GM12878 (cell line): ENCODE measurements at regions not wholly inside any gene's neighbourhood (a gene's known extent, or its start where the extent isn't known, plus 50 kb on each side); places are given as distances from the start of the nearest gene placed in this dataset.

Experiments
- ATAC-seq: fragments of 200-7000 bp; cut with Tn5 transposase; 3 replicates; pipeline ENCODE4 v1.9.1; 2020; ENCODE audit warnings: mild to moderate bottlenecking, moderate library complexity
- BruUV-seq: library from RNA; stranded (reverse); fragments of 400-500 nt; replicated peaks from 2 replicates; lab custom pipeline; 2021; lab: Mats Ljungman, UMichigan
- CTCF ChIA-PET: fragments of 300-600 bp; sonication (Branson Sonifier 250); formaldehyde crosslinking; extraction: SDS; loops from one replicate; lab custom pipeline; 2021; ENCODE audit warnings: inconsistent platforms; lab: Yijun Ruan, JAX
- POLR2A ChIA-PET: fragments of 350-600 bp; formaldehyde crosslinking; extraction: SDS; loops from one replicate; lab custom pipeline; 2021; ENCODE audit warnings: inconsistent platforms; lab: Charles Lee
- RAD21 ChIA-PET: fragments of 300-600 bp; sonication (Branson Sonifier 250); formaldehyde crosslinking; loops from one replicate; lab custom pipeline; 2023; ENCODE audit warnings: antibody characterized with exemption; ENCODE audit not compliant: unreplicated experiment; lab: Charles Lee
- SMC1A ChIA-PET: fragments of 300-600 bp; sonication (Branson Sonifier 250); formaldehyde crosslinking; loops from one replicate; lab custom pipeline; 2023; ENCODE audit not compliant: unreplicated experiment, uncharacterized antibody; lab: Charles Lee
- DNase-seq: peaks from one replicate; pipeline ENCODE4 v3.0.0-alpha.2; 2011; ENCODE audit warnings: low read depth, low spot score
- FAIRE-seq: peaks from 3 replicates; lab custom pipeline; 2011; peaks lifted over from hg19 to GRCh38; lab: Jason Lieb, UNC
- H2AFZ ChIP-seq: 2 replicates; pipeline ENCODE4 v1.6.0; 2011; ENCODE audit warnings: low read depth, low read length, control low read depth; ENCODE audit not compliant: control insufficient read depth
- H3K27ac ChIP-seq: 2 replicates; pipeline ENCODE4 v1.5.1; 2011; ENCODE audit warnings: control low read depth; ENCODE audit not compliant: control insufficient read depth, insufficient read depth
- H3K27me3 ChIP-seq, 2 experiments: replicated peaks in 1 of 2; 2 replicates each; pipeline versions ENCODE4 v1.6.0 to v1.6.1; 2011; ENCODE audit warnings: low read length in 1 of 2; ENCODE audit not compliant: control insufficient read depth in 2 of 2, insufficient read depth in 2 of 2
- H3K36me3 ChIP-seq, 2 experiments: 2 replicates each; pipeline ENCODE4 v1.5.1; 2011; ENCODE audit warnings: low read length in 1 of 2; ENCODE audit not compliant: control insufficient read depth in 2 of 2, insufficient read depth in 2 of 2
- H3K4me1 ChIP-seq: 2 replicates; pipeline ENCODE4 v1.6.1; 2011; ENCODE audit warnings: mild to moderate bottlenecking, low read length, moderate library complexity, mixed read lengths; ENCODE audit not compliant: control insufficient read depth, insufficient read depth
- H3K4me2 ChIP-seq: 2 replicates; pipeline ENCODE4 v1.6.0; 2011; ENCODE audit warnings: control low read depth; ENCODE audit not compliant: control insufficient read depth, insufficient read depth
- H3K4me3 ChIP-seq: fragments of 200-600 bp; sonication (generic); 2 replicates; pipeline ENCODE4 v1.5.1; 2016
- H3K79me2 ChIP-seq: 2 replicates; pipeline ENCODE4 v1.6.0; 2011; ENCODE audit warnings: low read length; ENCODE audit not compliant: control insufficient read depth, insufficient read depth
- H3K9ac ChIP-seq: 2 replicates; pipeline ENCODE4 v1.8.0; 2011; ENCODE audit warnings: low read length, control low read depth, mixed read lengths; ENCODE audit not compliant: control insufficient read depth, insufficient read depth
- H3K9me3 ChIP-seq: replicated peaks from 3 replicates; pipeline ENCODE4 v1.5.1; 2011; ENCODE audit warnings: mild to moderate bottlenecking, low read length; ENCODE audit not compliant: control insufficient read depth, insufficient read depth
- H4K20me1 ChIP-seq: 2 replicates; pipeline ENCODE4 v1.6.0; 2011; ENCODE audit not compliant: control insufficient read depth, insufficient read depth
- ASH2L ChIP-seq: fragments of 300-600, 200-600 bp; sonication (generic); IDR thresholded peaks from 2 replicates; pipeline ENCODE4 v1.6.1; 2017; ENCODE audit warnings: low read depth, mild to moderate bottlenecking, borderline replicate concordance
- EZH2 ChIP-seq: IDR thresholded peaks from 2 replicates; pipeline ENCODE4 v1.6.1; 2012; ENCODE audit warnings: low read depth, mild to moderate bottlenecking, control low read depth, inconsistent platforms, low read length, borderline replicate concordance; ENCODE audit not compliant: control insufficient read depth
- FOXK2 ChIP-seq: fragments of 450-650 bp; IDR thresholded peaks from 2 replicates; pipeline ENCODE4 v1.6.1; 2017; ENCODE audit warnings: mild to moderate bottlenecking, moderate library complexity
- HCFC1 ChIP-seq: fragments of 150-350 bp; IDR thresholded peaks from 2 replicates; pipeline ENCODE4 v1.6.1; 2014; ENCODE audit warnings: low read length
- MTA2 ChIP-seq: fragments of 450-650 bp; IDR thresholded peaks from 2 replicates; pipeline ENCODE4 v1.6.1; 2016; ENCODE audit warnings: low read depth, mild to moderate bottlenecking, moderate library complexity
- POLR2AphosphoS2 ChIP-seq: IDR thresholded peaks from 2 replicates; pipeline ENCODE4 v1.6.1; 2011; ENCODE audit warnings: low read depth, mild to moderate bottlenecking, low read length, improper control_type of control experiment, moderate library complexity
- SRF ChIP-seq, 2 experiments: IDR thresholded peaks; 2 replicates each; pipeline ENCODE4 v1.6.1; 2011; ENCODE audit warnings: low read depth in 2 of 2, low read length in 2 of 2, mild to moderate bottlenecking in 1 of 2, moderate library complexity in 1 of 2
- TAF1 ChIP-seq: IDR thresholded peaks from 2 replicates; pipeline ENCODE4 v1.6.1; 2011; ENCODE audit warnings: mild to moderate bottlenecking, low read depth, low read length, borderline replicate concordance
- TARDBP ChIP-seq: IDR thresholded peaks from 2 replicates; pipeline ENCODE4 v1.6.1; 2016; ENCODE audit warnings: borderline replicate concordance
- TCF7 ChIP-seq: IDR thresholded peaks from 2 replicates; pipeline ENCODE4 v1.6.1; 2014; ENCODE audit warnings: antibody characterized with exemption, borderline replicate concordance
- WGBS: methylation state at CpG from one replicate; pipeline ENCODE4 v1.1.6; 2016; ENCODE audit warnings: low lambda C conversion rate; ENCODE audit not compliant: insufficient replicate concordance, insufficient coverage; ENCODE audit errors: missing lambda C conversion rate; 5-methylcytosine and 5-hydroxymethylcytosine counted together
- in situ Hi-C: fragments of 300-500 bp; cut with MboI; formaldehyde crosslinking; loops from 9 replicates; pipeline ENCODE4 v1.14.3; 2018; ENCODE audit warnings: mixed read lengths
- intact Hi-C: fragments of 100-400 bp; cut with micrococcal nuclease; formaldehyde crosslinking; loops from one replicate; pipeline ENCODE4 v1.14.2; 2022; ENCODE audit not compliant: unreplicated experiment
- TF ChIP-seq, protein P1 (sequence below): fragments of 450-650 bp; IDR thresholded peaks from 2 replicates; pipeline ENCODE4 v1.6.1; 2017; ENCODE audit warnings: mild to moderate bottlenecking, low read depth, inconsistent platforms; ENCODE audit not compliant: poor library complexity, severe bottlenecking
- TF ChIP-seq, protein P2 (sequence below): fragments of 450-650 bp; IDR thresholded peaks from 2 replicates; pipeline ENCODE4 v1.6.1; 2017; ENCODE audit warnings: mild to moderate bottlenecking, moderate library complexity
- TF ChIP-seq, protein P3 (sequence below): IDR thresholded peaks from 2 replicates; pipeline ENCODE4 v1.6.1; 2012; ENCODE audit warnings: low read length, inconsistent platforms
- TF ChIP-seq, protein P4 (sequence below): IDR thresholded peaks from 2 replicates; pipeline ENCODE4 v1.6.1; 2012; ENCODE audit warnings: mild to moderate bottlenecking, low read depth, low read length

DNA sequence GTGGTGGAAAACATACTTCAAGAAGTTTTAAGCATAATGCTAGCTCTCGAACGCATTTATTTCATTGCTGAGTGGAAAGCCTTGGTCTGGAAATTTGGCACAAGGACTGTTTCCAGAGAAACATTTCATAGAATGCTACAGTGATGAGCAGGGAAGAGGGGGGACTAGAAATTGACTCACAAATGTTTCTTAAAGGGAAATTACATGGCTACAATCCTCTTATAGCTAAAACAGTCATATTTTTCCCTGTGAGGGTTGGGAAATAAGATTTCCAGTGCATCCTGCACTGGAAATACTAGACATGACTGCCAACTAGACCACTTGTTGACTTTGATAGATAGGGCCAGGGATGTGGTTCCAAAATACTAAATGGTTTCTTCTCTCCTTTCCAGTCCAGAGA lies 197.3 kb upstream of the RGS6 start:
- H3K36me3 ChIP-seq = peaks cover 46 to 54% of the 10 kb centered on the region in 2 experiments
- CTCF ChIA-PET = interaction anchor here (1.0 kb wide), 1 partner anchor 15 kb away, joined by 4 read pairs; no protein-coding TSS in a partner anchor
- no peak for TF ChIP-seq POLR2AphosphoS2
- TF ChIP-seq HCFC1 = no peak
- TF ChIP-seq TCF7 = no peak
- no peak for TF ChIP-seq TAF1
- TF ChIP-seq, protein P1, sequence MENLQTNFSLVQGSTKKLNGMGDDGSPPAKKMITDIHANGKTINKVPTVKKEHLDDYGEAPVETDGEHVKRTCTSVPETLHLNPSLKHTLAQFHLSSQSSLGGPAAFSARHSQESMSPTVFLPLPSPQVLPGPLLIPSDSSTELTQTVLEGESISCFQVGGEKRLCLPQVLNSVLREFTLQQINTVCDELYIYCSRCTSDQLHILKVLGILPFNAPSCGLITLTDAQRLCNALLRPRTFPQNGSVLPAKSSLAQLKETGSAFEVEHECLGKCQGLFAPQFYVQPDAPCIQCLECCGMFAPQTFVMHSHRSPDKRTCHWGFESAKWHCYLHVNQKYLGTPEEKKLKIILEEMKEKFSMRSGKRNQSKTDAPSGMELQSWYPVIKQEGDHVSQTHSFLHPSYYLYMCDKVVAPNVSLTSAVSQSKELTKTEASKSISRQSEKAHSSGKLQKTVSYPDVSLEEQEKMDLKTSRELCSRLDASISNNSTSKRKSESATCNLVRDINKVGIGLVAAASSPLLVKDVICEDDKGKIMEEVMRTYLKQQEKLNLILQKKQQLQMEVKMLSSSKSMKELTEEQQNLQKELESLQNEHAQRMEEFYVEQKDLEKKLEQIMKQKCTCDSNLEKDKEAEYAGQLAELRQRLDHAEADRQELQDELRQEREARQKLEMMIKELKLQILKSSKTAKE = no peak
- TF ChIP-seq MTA2 = no peak
- no peak for TF ChIP-seq EZH2
- TF ChIP-seq, protein P2, sequence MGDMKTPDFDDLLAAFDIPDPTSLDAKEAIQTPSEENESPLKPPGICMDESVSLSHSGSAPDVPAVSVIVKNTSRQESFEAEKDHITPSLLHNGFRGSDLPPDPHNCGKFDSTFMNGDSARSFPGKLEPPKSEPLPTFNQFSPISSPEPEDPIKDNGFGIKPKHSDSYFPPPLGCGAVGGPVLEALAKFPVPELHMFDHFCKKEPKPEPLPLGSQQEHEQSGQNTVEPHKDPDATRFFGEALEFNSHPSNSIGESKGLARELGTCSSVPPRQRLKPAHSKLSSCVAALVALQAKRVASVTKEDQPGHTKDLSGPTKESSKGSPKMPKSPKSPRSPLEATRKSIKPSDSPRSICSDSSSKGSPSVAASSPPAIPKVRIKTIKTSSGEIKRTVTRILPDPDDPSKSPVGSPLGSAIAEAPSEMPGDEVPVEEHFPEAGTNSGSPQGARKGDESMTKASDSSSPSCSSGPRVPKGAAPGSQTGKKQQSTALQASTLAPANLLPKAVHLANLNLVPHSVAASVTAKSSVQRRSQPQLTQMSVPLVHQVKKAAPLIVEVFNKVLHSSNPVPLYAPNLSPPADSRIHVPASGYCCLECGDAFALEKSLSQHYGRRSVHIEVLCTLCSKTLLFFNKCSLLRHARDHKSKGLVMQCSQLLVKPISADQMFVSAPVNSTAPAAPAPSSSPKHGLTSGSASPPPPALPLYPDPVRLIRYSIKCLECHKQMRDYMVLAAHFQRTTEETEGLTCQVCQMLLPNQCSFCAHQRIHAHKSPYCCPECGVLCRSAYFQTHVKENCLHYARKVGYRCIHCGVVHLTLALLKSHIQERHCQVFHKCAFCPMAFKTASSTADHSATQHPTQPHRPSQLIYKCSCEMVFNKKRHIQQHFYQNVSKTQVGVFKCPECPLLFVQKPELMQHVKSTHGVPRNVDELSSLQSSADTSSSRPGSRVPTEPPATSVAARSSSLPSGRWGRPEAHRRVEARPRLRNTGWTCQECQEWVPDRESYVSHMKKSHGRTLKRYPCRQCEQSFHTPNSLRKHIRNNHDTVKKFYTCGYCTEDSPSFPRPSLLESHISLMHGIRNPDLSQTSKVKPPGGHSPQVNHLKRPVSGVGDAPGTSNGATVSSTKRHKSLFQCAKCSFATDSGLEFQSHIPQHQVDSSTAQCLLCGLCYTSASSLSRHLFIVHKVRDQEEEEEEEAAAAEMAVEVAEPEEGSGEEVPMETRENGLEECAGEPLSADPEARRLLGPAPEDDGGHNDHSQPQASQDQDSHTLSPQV = no peak
- TF ChIP-seq FOXK2 = no peak
- TF ChIP-seq, protein P3, sequence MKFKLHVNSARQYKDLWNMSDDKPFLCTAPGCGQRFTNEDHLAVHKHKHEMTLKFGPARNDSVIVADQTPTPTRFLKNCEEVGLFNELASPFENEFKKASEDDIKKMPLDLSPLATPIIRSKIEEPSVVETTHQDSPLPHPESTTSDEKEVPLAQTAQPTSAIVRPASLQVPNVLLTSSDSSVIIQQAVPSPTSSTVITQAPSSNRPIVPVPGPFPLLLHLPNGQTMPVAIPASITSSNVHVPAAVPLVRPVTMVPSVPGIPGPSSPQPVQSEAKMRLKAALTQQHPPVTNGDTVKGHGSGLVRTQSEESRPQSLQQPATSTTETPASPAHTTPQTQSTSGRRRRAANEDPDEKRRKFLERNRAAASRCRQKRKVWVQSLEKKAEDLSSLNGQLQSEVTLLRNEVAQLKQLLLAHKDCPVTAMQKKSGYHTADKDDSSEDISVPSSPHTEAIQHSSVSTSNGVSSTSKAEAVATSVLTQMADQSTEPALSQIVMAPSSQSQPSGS = no peak
- TF ChIP-seq SRF (IDR thresholded peaks at IDR 0.05; ENCODE audit: low read depth in 2 of 2, low read length in 2 of 2) = no peak
- no peak for TF ChIP-seq ASH2L
- TF ChIP-seq, protein P4, sequence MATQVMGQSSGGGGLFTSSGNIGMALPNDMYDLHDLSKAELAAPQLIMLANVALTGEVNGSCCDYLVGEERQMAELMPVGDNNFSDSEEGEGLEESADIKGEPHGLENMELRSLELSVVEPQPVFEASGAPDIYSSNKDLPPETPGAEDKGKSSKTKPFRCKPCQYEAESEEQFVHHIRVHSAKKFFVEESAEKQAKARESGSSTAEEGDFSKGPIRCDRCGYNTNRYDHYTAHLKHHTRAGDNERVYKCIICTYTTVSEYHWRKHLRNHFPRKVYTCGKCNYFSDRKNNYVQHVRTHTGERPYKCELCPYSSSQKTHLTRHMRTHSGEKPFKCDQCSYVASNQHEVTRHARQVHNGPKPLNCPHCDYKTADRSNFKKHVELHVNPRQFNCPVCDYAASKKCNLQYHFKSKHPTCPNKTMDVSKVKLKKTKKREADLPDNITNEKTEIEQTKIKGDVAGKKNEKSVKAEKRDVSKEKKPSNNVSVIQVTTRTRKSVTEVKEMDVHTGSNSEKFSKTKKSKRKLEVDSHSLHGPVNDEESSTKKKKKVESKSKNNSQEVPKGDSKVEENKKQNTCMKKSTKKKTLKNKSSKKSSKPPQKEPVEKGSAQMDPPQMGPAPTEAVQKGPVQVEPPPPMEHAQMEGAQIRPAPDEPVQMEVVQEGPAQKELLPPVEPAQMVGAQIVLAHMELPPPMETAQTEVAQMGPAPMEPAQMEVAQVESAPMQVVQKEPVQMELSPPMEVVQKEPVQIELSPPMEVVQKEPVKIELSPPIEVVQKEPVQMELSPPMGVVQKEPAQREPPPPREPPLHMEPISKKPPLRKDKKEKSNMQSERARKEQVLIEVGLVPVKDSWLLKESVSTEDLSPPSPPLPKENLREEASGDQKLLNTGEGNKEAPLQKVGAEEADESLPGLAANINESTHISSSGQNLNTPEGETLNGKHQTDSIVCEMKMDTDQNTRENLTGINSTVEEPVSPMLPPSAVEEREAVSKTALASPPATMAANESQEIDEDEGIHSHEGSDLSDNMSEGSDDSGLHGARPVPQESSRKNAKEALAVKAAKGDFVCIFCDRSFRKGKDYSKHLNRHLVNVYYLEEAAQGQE = no peak
- no peak for TF ChIP-seq TARDBP

More for the DNA sequence above, 197.3 kb upstream of the RGS6 start:
- Histone ChIP-seq H2AFZ (no peak overlapping the region), H4K20me1 (no peaks in the 10 kb centered on the region), H3K4me1 (no peaks in the 10 kb centered on the region), H3K9ac (no peak overlapping the region), H3K27ac (no peak overlapping the region), H3K27me3 (no peaks in the 10 kb centered on the region), H3K4me3 (no peak overlapping the region), H3K4me2 (no peak overlapping the region), H3K9me3 (no peaks in the 10 kb centered on the region), H3K79me2 (no peaks in the 10 kb centered on the region)
- SMC1A ChIA-PET = interaction anchor here (0.6 to 1.4 kb wide), 3 partner anchors 10 to 330 kb away, joined by 3 to 5 read pairs (median 3); no protein-coding TSS in a partner anchor
- RAD21 ChIA-PET = interaction anchor here (1.5 kb wide), 1 partner anchor 592 kb away, joined by 4 read pairs; no protein-coding TSS in a partner anchor
- in situ Hi-C loops (no loop called here), intact Hi-C loops (no loop called here)
- POLR2A ChIA-PET = no interaction called here
- WGBS = 100% methylated on average over 2 of the region's 2 CpGs
- DNase-seq = no peak
- no peak for ATAC-seq
- BruUV-seq = no TSS peak
- FAIRE-seq = no peak
